WTC11 (cell line): ENCODE measurements at regions not wholly inside any gene's neighbourhood (a gene's known extent, or its start where the extent isn't known, plus 50 kb on each side); places are given as distances from the start of the nearest gene placed in this dataset.
"Not testable (repeated sequence)": the region's sequence is repeated elsewhere in the genome, so short reads cannot be mapped to it uniquely, and the experiment has no call there.

Experiments
- CTCF ChIP-seq: fragments of 200-600 bp; IDR thresholded peaks from 2 replicates; pipeline ENCODE4 v1.8.0; 2022; ENCODE audit warnings: antibody characterized with exemption
- ELF4 ChIP-seq: sonication (generic); formaldehyde crosslinking; IDR thresholded peaks from 2 replicates; pipeline ENCODE4 v1.8.1; 2022; ENCODE audit warnings: low read depth, mild to moderate bottlenecking, moderate library complexity, missing genetic modification reagents
- ZNF121 ChIP-seq: sonication (generic); formaldehyde crosslinking; IDR thresholded peaks from 2 replicates; pipeline ENCODE4 v1.8.0; 2023; ENCODE audit warnings: missing genetic modification reagents
- ZNF317 ChIP-seq: sonication (generic); formaldehyde crosslinking; IDR thresholded peaks from 2 replicates; pipeline ENCODE4 v1.8.1; 2023; ENCODE audit warnings: low read depth, mild to moderate bottlenecking, moderate library complexity, missing genetic modification reagents, borderline replicate concordance

GRCh38 chr14:19330678-19331077 is 103.5 kb downstream of the POTEG start:
- not testable (repeated sequence) for TF ChIP-seq ZNF121 (CRISPR knock-in tag); ELF4 (CRISPR knock-in tag); CTCF; ZNF317 (CRISPR knock-in tag)
